Activated CD4-positive, alpha-beta T cell treated with anti-CD3 and anti-CD28 coated beads, Interleukin-2, Interleukin-6, amounts not matched to agents 100 ng/mL and 50 ng/mL, durations not matched to agents 16 hours and 8 hours (primary cell): ENCODE measurements at regions not wholly inside any gene's neighbourhood (a gene's known extent, or its start where the extent isn't known, plus 50 kb on each side); places are given as distances from the start of the nearest gene placed in this dataset.

Experiments used
- DNase-seq: peaks from one replicate; pipeline ENCODE4 v3.0.0-alpha.2; 2020

DNA sequence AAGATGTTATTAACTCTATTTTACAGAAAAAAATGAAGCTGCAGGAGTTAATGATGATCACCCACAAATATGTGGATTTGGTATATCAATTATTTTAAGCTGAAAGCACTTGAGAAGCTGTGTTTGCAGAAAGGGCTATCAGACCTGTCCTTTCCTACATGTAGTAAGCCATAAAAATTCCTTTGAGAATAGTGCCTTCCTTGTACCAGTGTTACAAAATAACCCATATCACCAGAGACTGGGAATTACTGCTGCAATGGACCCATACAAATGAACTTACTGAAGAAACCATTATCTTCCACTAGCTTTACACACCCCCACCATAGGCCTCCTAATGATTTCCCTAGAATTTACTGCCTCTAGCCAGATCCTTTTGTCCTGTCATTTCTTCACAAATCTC lies 99.2 kb upstream of the ZRANB2 start:
- no peak for DNase-seq

DNA sequence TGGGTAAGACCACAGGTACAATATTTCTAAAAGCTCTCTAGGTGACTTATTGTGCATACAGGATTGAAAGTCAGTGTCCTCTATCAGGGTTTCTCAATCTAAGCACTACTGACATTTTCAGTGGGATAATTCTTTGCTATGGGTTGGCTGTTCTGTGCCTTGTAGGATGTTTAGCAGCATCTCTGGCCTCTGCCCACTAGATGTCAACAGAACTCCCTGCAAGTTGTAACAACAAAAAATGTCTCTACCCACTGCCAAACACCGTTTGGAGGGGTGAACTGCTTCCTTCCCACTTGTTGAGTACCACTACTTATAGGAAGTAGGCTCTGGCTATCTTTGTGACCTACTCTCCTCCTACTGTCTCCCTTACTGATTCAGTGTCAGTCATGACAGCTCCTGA lies 90.1 kb upstream of the ZRANB2 start:
- DNase-seq: no peak

DNA sequence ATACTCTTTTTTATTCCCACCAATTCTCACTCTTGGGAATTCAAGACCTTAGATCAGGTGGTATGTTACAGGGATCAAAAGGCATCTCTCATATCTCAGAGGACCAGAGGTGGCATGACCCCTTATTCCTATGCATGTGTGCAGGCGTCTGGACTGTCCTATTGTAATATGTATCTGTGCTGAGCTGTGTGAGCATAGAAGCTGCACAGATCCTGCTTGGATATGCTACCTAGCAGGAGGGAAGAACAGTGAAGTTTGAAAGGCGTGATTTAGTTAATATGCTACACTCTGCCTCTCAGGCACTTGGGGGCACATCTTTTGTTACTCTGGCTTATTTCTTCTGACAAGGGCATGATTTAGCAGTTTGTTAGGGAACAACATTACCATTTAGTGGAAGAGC lies 86.7 kb upstream of the ZRANB2 start:
- DNase-seq: no peak

DNA sequence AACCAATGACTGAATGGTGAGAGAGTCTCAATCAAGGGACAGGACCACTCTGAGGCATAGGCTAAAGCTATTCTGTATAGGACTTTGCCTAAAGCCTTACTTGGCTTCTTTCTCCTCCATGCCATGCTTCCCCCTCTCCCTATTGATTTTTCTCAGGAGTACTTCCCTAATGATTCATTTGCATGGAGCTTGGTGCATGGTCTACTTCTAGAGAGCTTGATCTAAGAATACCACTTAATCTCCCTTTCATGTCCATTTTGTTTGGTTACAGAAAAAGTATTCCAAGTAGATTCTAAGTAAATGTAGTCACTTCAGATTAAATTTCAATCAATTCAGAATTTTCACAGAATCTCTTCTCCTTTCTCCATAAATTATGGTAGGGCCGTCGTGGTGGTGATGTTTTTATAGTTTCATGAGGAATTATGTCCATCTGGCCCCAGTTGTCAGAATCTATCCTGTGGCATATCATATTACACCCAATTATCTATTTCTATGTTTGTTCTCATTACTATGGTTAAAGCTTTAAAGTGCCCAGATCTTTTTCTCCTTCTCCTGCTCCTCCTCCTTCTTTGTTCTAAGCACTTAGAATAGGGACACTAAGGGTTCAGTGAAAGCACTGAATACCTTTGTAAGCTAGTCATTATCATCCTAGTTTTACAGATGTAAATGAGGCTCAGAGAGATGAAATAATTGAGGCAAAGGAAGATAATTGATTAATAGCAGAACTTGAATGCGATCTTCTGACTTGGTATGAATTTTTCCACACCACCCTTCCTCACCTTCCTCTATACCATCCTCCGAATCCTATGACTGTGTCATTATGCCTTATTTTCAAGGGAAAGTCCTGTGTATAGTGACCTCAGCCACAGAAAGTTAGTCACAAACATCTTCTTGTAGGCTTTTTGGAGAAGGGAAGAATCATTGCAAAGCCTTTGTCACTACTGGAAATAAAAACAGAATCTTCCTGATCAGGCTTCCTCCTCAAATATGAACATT lies 85.6 kb upstream of the ZRANB2 start:
- no peak for DNase-seq

DNA sequence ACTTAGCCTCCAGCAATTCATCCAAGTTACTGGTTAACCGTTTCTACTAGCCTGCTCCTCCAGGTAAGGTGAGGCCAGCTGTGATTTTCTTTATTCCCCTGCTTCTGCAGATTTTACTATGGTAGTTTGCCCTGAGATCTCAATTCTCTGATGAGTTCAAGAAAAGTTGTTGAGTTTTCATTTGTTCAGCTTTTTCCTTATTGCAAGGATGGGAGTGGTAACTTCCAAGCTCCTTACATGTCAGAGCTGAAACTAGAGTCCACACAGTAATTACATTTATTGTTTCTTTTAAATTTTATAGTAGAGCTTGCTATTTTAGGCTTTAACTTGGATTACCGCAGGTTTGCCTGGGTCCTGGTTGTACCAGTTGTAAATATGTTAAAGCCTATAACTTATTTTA lies 76.9 kb upstream of the ZRANB2 start:
- no peak for DNase-seq

DNA sequence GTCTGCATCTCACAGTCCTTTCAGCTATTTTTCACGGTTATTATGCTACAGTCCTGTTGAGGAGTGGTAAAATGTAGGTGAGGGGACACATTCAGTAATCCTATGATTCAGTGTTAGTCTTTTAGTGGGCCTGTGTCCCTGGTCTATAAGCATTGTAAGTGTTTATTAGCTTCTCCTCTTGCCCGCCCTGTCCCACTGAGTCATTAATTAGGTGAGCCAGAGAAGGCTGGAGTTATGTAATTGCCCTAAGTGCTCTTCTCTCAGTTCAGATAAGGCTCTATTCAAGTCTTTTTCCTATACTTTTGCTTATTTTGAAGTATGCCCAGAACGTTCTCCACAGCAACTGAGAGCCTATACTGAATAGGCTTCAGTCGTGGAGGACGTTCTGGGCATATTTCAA lies 76.3 kb upstream of the ZRANB2 start:
- no peak for DNase-seq

DNA sequence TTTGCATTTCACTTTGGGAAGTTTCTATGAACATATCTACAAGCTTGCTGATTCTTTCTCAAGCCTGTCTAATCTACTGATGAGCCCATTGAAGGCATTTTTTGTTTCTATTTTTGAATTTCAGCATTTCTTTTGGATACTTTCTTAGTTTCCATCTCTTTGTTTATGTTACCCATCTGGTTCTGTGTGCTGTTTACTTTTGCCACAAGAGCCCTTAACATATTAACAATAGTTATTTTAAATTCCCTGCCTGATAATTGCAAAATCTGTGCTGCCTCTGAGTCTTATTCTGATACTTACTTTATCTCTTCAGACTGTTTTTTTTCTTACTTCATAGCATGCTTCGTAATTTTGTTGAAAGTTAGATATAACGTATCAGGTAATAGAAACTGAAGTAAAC lies 75.8 kb upstream of the ZRANB2 start:
- DNase-seq: no peak

DNA sequence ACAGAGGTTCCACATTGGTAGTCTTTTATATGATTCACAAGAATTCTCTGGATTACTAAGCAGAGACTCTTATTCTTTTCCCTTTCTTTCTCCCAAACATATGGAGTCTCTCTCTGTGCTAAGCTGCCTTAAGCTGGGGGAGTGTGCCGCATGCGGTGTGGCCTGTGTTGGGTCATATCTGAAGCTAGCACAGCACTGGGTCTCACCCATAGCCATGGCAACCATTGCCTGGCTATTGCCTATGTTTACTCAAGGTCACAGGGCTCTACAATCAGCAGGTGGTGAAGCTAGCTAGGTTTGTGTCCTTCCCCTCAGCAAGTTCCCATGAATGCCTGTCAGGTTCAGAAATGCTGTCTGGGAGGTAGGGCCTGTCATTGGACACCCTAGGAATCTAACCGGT lies 73.6 kb upstream of the ZRANB2 start:
- DNase-seq: no peak

DNA sequence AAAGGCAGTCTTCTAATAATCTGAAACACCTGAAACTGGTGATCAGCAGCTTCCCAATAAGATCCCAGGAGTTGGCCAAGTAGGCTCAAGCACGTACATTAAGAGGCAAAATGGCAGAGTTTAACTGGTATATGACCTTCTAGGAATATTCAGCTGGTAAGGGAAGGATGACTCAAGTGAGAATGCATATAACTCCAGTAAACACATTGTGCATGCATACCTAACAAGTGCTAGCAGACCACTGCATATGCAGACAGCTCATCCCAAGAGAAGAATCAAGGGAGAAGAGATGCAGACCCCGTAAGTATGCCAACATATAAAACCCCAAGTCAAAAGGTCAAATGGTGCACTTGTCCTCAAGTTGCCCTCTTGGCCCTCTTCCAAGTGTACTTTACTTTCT lies 73.0 kb upstream of the ZRANB2 start:
- no peak for DNase-seq

DNA sequence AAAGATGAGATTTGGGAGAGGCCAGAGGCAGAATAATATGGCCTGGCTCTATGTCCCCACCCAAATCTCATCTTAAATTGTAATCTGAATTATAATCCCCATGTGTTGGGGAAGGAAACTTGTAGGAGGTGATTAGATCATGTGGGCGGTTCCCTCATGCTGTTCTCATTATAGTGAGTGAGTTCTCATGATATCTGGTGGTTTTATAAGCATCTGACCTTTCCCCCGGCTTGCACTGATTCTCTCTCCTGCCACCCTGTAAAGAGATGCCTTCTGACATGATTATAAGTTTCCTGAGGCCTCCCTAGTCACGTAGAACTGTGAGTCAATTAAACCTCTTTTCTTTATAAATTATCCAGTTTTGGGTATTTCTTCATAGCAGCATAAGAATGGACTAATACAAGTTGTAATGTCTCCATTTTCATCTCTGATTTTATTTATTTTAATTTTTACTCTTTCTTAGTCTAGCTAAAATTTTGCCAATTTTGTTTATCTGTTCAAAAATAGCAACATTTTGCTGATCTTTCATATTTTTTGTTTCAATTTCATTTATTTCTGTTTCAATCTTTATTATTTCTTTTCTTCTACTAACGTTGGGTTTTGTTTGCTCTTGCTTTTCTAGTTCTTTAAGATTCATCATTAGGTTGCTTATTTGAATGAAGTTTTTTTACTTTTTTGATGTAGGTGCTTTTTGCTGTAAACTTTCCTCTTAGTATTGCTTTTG lies 67.0 kb upstream of the ZRANB2 start:
- DNase-seq: no peak

DNA sequence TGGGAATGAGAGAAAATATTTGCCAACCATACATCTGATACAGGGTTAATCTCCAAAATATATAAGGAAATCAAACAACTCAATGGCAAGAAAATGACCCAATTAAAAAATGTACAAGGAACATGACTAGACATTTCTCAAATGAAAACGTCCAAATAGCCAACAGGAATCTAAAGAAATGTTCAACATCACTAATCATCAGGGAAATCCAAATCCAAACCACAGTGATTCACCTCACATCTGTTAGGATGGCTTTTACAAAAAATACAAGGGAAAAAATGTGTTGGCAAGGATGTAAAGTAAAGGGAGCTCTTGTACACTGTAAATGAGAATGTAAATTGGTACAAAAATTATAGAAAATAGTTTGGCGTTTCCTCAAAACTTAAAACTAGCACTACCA lies 54.7 kb upstream of the ZRANB2 start:
- no peak for DNase-seq
